HG02588 (cell line): ENCODE measurements at regions not wholly inside any gene's neighbourhood (a gene's known extent, or its start where the extent isn't known, plus 50 kb on each side); places are given as distances from the start of the nearest gene placed in this dataset.
A peak's percentile ranks its signal among the peaks of the same experiment; 100 is the strongest.

Experiments
- ATAC-seq: cut with Tn5 transposase; IDR thresholded peaks from one replicate; pipeline ENCODE4 v1.9.1; 2021; ENCODE audit warnings: mild to moderate bottlenecking, moderate library complexity; ENCODE audit not compliant: unreplicated experiment

GRCh38 chr7:7044806-7045205 lies 137.5 kb upstream of the C1GALT1 start:
- no peak for ATAC-seq

GRCh38 chr7:7048213-7048612 lies 134.1 kb upstream of the C1GALT1 start:
- no peak for ATAC-seq

- ATAC-seq = peak; percentile 80
Observed at GRCh38 chr7:7051206-7051877, 131.0 kb upstream of the C1GALT1 start.

- ATAC-seq = no peak
Observed at GRCh38 chr7:7054252-7054830, 128.0 kb upstream of the C1GALT1 start.

GRCh38 chr7:7060828-7061599 lies 121.3 kb upstream of the C1GALT1 start:
- no peak for ATAC-seq

- no peak for ATAC-seq
Observed at GRCh38 chr7:7077945-7078344, 104.4 kb upstream of the C1GALT1 start.

- no peak for ATAC-seq
Observed at GRCh38 chr7:7080802-7081201, 101.5 kb upstream of the C1GALT1 start.

GRCh38 chr7:7090460-7090859 lies 91.9 kb upstream of the C1GALT1 start:
- ATAC-seq = no peak

- no peak for ATAC-seq
Observed at GRCh38 chr7:7098280-7098818, 84.0 kb upstream of the C1GALT1 start.

- no peak for ATAC-seq
Observed at GRCh38 chr7:7099584-7100014, 82.7 kb upstream of the C1GALT1 start.

GRCh38 chr7:7100432-7100849 lies 81.9 kb upstream of the C1GALT1 start:
- ATAC-seq = no peak

GRCh38 chr7:7102906-7103305 lies 79.4 kb upstream of the C1GALT1 start:
- ATAC-seq = no peak

- ATAC-seq = no peak
Observed at GRCh38 chr7:7103343-7104313, 78.7 kb upstream of the C1GALT1 start.

GRCh38 chr7:7104314-7104698 lies 78.0 kb upstream of the C1GALT1 start:
- no peak for ATAC-seq

- ATAC-seq = no peak
Observed at GRCh38 chr7:7104971-7105370, 77.4 kb upstream of the C1GALT1 start.

- no peak for ATAC-seq
Observed at GRCh38 chr7:7105800-7106582, 76.4 kb upstream of the C1GALT1 start.

- no peak for ATAC-seq
Observed at GRCh38 chr7:7108931-7109330, 73.4 kb upstream of the C1GALT1 start.

- ATAC-seq = no peak
Observed at GRCh38 chr7:7109934-7110333, 72.4 kb upstream of the C1GALT1 start.

GRCh38 chr7:7110706-7111105 lies 71.6 kb upstream of the C1GALT1 start:
- no peak for ATAC-seq

- ATAC-seq = no peak
Observed at GRCh38 chr7:7112868-7113267, 69.5 kb upstream of the C1GALT1 start.
